PC-3 (cell line): ENCODE measurements at regions not wholly inside any gene's neighbourhood (a gene's known extent, or its start where the extent isn't known, plus 50 kb on each side); places are given as distances from the start of the nearest gene placed in this dataset.

ENCODE experiments used
- EZH2 ChIP-seq: fragments of 300-600 bp; sonication (generic); IDR thresholded peaks from one replicate; pipeline ENCODE4 v1.6.1; 2017; ENCODE audit warnings: antibody characterized with exemption, mild to moderate bottlenecking, low read length; ENCODE audit not compliant: unreplicated experiment
- TF ChIP-seq, protein P1 (sequence below): fragments of 300-600 bp; sonication (generic); conservative IDR thresholded peaks from 2 replicates; pipeline ENCODE4 v1.5.1; 2017; ENCODE audit warnings: antibody characterized with exemption, low read depth, mild to moderate bottlenecking, low read length

DNA sequence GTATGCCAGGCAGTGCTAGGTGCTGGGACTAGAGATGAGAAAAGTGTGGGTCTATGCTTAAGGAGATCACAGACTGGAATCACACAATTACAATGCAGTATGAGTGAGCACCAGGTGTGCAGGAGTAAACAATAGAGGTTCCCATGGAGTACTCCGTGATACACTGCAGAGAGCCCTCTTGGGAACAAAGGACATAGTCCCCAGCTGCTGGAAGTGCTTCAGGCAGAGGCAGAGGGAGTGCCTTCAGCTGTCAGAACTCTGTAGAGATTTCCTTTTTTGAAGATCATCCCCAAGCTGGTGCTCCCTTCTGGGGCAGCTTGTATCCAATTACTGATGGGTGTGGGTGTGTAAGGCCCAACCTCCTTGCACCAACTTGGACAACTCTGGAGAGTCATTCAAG is 143.5 kb upstream of the PLET1 start:
- no peak for TF ChIP-seq EZH2
- TF ChIP-seq, protein P1, sequence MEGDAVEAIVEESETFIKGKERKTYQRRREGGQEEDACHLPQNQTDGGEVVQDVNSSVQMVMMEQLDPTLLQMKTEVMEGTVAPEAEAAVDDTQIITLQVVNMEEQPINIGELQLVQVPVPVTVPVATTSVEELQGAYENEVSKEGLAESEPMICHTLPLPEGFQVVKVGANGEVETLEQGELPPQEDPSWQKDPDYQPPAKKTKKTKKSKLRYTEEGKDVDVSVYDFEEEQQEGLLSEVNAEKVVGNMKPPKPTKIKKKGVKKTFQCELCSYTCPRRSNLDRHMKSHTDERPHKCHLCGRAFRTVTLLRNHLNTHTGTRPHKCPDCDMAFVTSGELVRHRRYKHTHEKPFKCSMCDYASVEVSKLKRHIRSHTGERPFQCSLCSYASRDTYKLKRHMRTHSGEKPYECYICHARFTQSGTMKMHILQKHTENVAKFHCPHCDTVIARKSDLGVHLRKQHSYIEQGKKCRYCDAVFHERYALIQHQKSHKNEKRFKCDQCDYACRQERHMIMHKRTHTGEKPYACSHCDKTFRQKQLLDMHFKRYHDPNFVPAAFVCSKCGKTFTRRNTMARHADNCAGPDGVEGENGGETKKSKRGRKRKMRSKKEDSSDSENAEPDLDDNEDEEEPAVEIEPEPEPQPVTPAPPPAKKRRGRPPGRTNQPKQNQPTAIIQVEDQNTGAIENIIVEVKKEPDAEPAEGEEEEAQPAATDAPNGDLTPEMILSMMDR, result no peak
